OCI-LY1 (cell line): ENCODE measurements at regions not wholly inside any gene's neighbourhood (a gene's known extent, or its start where the extent isn't known, plus 50 kb on each side); places are given as distances from the start of the nearest gene placed in this dataset.
"Not testable (repeated sequence)": the region's sequence is repeated elsewhere in the genome, so short reads cannot be mapped to it uniquely, and the experiment has no call there.

ENCODE experiments used
- H2AFZ ChIP-seq: fragments of 200-600 bp; sonication (generic), shearing (Covaris generic); 2 replicates; pipeline ENCODE4 v1.6.0; 2014; ENCODE audit warnings: antibody characterized with exemption, mild to moderate bottlenecking, low read length
- H3F3A ChIP-seq: fragments of 200-600 bp; sonication (generic), shearing (Covaris generic); 2 replicates; pipeline ENCODE4 v1.6.0; 2014; ENCODE audit warnings: mild to moderate bottlenecking, antibody characterized with exemption, low read length, moderate library complexity; ENCODE audit not compliant: insufficient read depth
- H3K27ac ChIP-seq: fragments of 200-600 bp; sonication (generic); 2 replicates; pipeline ENCODE4 v1.5.1; 2014; ENCODE audit warnings: low read length, mixed run types, mild to moderate bottlenecking, low read depth; ENCODE audit not compliant: poor library complexity, severe bottlenecking
- H3K27me3 ChIP-seq: fragments of 200-600 bp; sonication (generic); 2 replicates; pipeline ENCODE4 v1.6.0; 2014; ENCODE audit warnings: antibody characterized with exemption, mild to moderate bottlenecking, low read length, moderate library complexity; ENCODE audit not compliant: insufficient read depth
- H3K36me3 ChIP-seq: fragments of 200-600 bp; sonication (generic); 2 replicates; pipeline ENCODE4 v1.6.1; 2014; ENCODE audit warnings: mild to moderate bottlenecking, antibody characterized with exemption, low read length, moderate library complexity, mixed read lengths; ENCODE audit not compliant: insufficient read depth
- H3K4me1 ChIP-seq: fragments of 200-600 bp; sonication (generic); 2 replicates; pipeline ENCODE4 v1.5.1; 2014; ENCODE audit warnings: mild to moderate bottlenecking, low read length, moderate library complexity; ENCODE audit not compliant: insufficient read depth, severe bottlenecking
- H3K4me2 ChIP-seq: fragments of 200-600 bp; sonication (generic), shearing (Covaris generic); 2 replicates; pipeline ENCODE4 v1.6.1; 2014; ENCODE audit warnings: low read length
- H3K4me3 ChIP-seq: fragments of 200-600 bp; sonication (generic); 2 replicates; pipeline ENCODE4 v1.5.1; 2014; ENCODE audit warnings: low read length, low read depth, mild to moderate bottlenecking, mixed read lengths; ENCODE audit not compliant: poor library complexity, severe bottlenecking
- H3K79me2 ChIP-seq: fragments of 200-600 bp; shearing (Covaris generic); 2 replicates; pipeline ENCODE4 v1.6.1; 2016; ENCODE audit warnings: mixed run types, low read length, mixed read lengths; ENCODE audit not compliant: insufficient read depth
- H3K9ac ChIP-seq: fragments of 200-600 bp; sonication (generic), shearing (Covaris generic); 2 replicates; pipeline ENCODE4 v1.6.1; 2014; ENCODE audit warnings: mild to moderate bottlenecking, low read length, mixed read lengths
- H3K9me2 ChIP-seq: fragments of 200-600 bp; sonication (generic), shearing (Covaris generic); 2 replicates; pipeline ENCODE4 v1.6.1; 2014; ENCODE audit warnings: low read depth, mild to moderate bottlenecking, low read length, mixed read lengths
- H3K9me3 ChIP-seq: fragments of 200-600 bp; shearing (Covaris generic); 2 replicates; pipeline ENCODE4 v1.6.1; 2014; ENCODE audit warnings: low read length, mixed read lengths
- H4K20me1 ChIP-seq: fragments of 200-600 bp; sonication (generic), shearing (Covaris generic); 2 replicates; pipeline ENCODE4 v1.6.0; 2016; ENCODE audit warnings: mild to moderate bottlenecking, low read length; ENCODE audit not compliant: insufficient read depth
- EZH2 ChIP-seq: fragments of 200-600 bp; sonication (generic), shearing (Covaris generic); IDR thresholded peaks from 2 replicates; pipeline ENCODE4 v1.8.0; 2017; ENCODE audit warnings: borderline replicate concordance, mixed run types, mild to moderate bottlenecking, antibody characterized with exemption, low read length, moderate library complexity, mixed read lengths
- TF ChIP-seq, protein P1 (sequence below): fragments of 200-600 bp; sonication (generic), shearing (Covaris generic); IDR thresholded peaks from 2 replicates; pipeline ENCODE4 v1.5.1; 2017; ENCODE audit warnings: mild to moderate bottlenecking, antibody characterized with exemption, low read length, moderate library complexity, mixed read lengths

DNA sequence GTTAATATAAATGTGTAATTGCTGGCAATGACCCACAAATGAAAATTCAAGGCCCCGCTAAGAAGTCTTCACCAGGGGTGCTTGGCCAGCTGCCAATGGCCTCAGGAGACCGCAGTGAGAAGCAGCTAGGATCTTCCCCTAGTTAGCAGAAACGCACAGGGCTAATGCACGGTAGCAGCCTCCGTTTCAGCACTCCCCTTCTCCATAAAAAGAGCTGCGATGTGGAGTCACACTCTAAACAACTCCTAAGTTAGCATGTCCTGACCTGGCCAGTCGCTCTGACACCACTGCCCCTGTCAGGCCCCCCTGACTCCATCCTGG is 139.0 kb downstream of the SEPTIN14 start:
- Histone ChIP-seq H3K4me2 (no peak overlapping the region), H3K4me1 (no peaks in the 10 kb centered on the region)
- no peak for TF ChIP-seq EZH2
- TF ChIP-seq, protein P1, sequence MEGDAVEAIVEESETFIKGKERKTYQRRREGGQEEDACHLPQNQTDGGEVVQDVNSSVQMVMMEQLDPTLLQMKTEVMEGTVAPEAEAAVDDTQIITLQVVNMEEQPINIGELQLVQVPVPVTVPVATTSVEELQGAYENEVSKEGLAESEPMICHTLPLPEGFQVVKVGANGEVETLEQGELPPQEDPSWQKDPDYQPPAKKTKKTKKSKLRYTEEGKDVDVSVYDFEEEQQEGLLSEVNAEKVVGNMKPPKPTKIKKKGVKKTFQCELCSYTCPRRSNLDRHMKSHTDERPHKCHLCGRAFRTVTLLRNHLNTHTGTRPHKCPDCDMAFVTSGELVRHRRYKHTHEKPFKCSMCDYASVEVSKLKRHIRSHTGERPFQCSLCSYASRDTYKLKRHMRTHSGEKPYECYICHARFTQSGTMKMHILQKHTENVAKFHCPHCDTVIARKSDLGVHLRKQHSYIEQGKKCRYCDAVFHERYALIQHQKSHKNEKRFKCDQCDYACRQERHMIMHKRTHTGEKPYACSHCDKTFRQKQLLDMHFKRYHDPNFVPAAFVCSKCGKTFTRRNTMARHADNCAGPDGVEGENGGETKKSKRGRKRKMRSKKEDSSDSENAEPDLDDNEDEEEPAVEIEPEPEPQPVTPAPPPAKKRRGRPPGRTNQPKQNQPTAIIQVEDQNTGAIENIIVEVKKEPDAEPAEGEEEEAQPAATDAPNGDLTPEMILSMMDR: no peak

DNA sequence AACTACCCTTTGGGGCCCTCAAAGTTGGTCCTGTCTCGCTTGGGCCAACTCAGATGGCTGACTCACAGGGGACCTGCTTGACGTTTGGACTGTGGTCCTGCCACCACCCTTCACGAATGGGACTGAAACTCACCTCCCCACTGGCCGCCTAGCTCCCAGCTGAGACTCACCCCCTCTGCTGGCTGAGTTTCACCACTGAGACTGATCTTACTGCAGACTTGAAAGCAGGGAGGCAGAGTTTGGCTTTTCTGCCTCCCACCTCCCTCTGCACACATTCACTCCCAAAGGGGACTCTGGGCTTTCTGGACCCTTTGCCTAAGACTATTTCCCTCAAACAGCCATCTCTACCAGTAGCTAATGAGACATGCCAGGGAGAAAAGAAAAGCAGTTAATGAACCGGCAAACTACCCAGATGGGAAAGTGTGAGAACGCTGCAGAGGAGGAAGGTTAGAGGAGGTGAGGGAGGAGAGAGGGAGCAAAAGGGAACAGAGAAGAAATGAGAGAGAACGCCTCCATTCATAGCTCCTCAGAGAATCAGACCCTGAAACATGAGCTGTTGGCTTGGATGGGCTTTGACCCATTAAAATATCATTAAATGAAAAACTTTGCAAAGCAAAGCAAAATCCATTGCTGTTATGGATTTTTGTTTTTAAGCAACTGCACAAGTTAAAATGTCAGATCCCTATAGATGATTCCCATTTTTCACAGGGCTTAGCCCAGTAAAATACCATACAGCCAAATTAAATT is 139.5 kb downstream of the SEPTIN14 start:
- H2AFZ ChIP-seq, H3K9me2 ChIP-seq, H3F3A ChIP-seq, H3K79me2 ChIP-seq, H3K4me3 ChIP-seq, H3K36me3 ChIP-seq, H3K4me2 ChIP-seq, H3K27me3 ChIP-seq, H3K9me3 ChIP-seq, H3K9ac ChIP-seq, H3K27ac ChIP-seq, H3K4me1 ChIP-seq, H4K20me1 ChIP-seq: not testable (repeated sequence)
- TF ChIP-seq, protein P1: peak; percentile 17; the same call in 1 of the 2 replicates

More for the DNA sequence above, 139.0 kb downstream of the SEPTIN14 start:
- Histone ChIP-seq H4K20me1 (no peaks in the 10 kb centered on the region), H3K27me3 (no peaks in the 10 kb centered on the region), H3K27ac (no peak overlapping the region), H3K4me3 (no peak overlapping the region), H2AFZ (no peak overlapping the region), H3K9me2 (no peaks in the 10 kb centered on the region), H3F3A (no peaks in the 10 kb centered on the region), H3K9ac (no peak overlapping the region), H3K36me3 (no peaks in the 10 kb centered on the region), H3K79me2 (no peaks in the 10 kb centered on the region), H3K9me3 (no peaks in the 10 kb centered on the region)

DNA sequence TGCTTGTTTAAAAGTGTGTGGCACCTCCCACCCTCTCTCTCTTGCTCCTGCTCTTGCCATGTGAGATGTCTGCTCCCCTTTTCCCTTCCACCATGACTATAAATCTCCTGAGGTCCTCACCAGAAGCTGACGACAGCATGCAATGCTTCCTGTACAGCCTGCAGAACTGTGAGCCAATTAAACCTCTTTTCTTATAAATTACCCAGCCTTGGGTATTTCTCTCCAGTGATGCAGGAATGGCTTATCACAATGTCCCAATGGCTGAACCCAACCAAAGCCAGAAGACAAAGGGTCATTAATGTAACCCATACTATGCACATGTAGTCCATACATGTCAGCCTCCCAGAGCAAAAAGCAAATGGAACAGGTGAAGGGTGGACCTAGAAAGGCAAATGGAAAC is 141.5 kb downstream of the SEPTIN14 start:
- H3K27ac ChIP-seq, H3K27me3 ChIP-seq, H2AFZ ChIP-seq, H3F3A ChIP-seq, H3K9me3 ChIP-seq, H3K36me3 ChIP-seq, H3K4me2 ChIP-seq, H4K20me1 ChIP-seq, H3K4me1 ChIP-seq, H3K4me3 ChIP-seq, H3K9me2 ChIP-seq, H3K9ac ChIP-seq, H3K79me2 ChIP-seq: not testable (repeated sequence)

DNA sequence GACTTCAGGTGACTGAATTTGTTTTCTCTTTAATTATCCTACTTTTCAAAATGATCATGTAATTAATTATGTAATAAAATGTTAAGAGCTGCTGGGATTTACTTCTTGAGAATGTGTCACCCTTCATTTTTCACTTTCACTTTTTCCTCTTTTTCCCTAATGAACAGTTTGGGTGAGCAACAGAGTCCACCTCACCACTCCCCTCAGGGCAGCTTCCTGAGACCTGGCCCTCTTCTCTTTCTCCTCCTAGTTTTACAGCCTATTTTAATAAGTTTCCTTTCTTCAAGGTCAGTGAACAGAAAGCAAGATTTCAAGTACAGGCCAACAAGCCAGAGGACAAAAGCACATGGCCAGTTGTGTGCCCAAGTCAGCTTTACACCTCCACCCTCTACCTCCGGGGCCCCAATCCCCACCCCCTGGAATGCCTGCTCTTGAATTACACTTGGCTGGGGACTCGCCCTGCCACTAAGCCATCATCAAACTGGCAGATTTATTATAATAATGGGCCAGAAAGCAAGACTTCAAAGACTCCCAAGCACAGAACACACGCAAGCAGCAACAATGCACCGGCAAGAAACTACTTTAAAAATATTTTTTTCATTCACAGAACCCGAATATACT is 143.1 kb upstream of the VOPP1 start:
- not testable (repeated sequence) for H3K9me2 ChIP-seq, H2AFZ ChIP-seq, H3K36me3 ChIP-seq, H4K20me1 ChIP-seq, H3K27me3 ChIP-seq, H3K27ac ChIP-seq, H3K4me1 ChIP-seq, H3K79me2 ChIP-seq, H3K9ac ChIP-seq, H3K9me3 ChIP-seq, H3F3A ChIP-seq, H3K4me3 ChIP-seq, H3K4me2 ChIP-seq

DNA sequence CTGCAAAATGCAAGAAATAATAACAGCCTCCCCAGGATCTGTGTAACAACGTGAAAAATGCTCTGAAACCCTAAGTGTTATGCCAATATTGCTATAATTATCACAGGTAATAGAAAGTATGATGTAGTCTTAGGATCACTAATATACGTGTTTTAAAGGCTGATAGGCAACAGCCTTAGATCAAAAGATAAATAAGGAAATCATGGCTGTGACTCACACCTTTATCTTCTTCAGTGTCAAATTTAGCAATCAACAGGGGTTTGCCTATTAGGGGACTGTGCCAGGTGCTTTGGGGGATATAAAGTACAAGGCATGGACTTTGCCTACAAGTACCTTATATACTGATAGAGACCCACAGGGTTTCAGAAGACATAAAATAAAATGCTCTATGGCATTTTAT is 142.1 kb upstream of the VOPP1 start:
- not testable (repeated sequence) for H3K27ac ChIP-seq, H3K36me3 ChIP-seq, H3F3A ChIP-seq, H3K4me3 ChIP-seq, H2AFZ ChIP-seq, H3K79me2 ChIP-seq, H3K4me1 ChIP-seq, H3K9me2 ChIP-seq, H3K27me3 ChIP-seq, H4K20me1 ChIP-seq, H3K9ac ChIP-seq, H3K4me2 ChIP-seq, H3K9me3 ChIP-seq

DNA sequence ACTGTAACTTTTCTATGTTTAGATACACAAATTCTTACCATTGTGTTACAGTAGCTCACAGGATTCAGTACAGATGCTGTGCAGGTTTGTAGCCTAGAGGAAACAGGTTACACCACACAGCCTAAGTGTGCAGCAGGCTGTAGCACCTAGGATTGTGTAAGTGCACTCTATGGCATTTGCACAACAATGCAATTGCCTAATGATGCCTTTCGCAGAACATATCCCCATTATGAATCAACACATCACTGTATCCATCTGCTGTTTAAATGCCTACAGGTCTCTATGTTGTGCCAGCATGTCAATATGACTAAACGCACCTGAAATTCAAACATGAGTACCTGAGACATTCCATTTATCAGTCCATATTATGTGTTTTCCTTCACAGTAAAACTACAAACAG is 138.0 kb upstream of the VOPP1 start:
- H3K4me1 ChIP-seq, H3K36me3 ChIP-seq, H3K9ac ChIP-seq, H3K9me3 ChIP-seq, H3K27me3 ChIP-seq, H3F3A ChIP-seq, H3K27ac ChIP-seq, H3K4me2 ChIP-seq, H3K79me2 ChIP-seq, H3K4me3 ChIP-seq, H3K9me2 ChIP-seq, H4K20me1 ChIP-seq, H2AFZ ChIP-seq: not testable (repeated sequence)
